Nephron progenitor cell (in vitro differentiated cells): ENCODE measurements at regions not wholly inside any gene's neighbourhood (a gene's known extent, or its start where the extent isn't known, plus 50 kb on each side); places are given as distances from the start of the nearest gene placed in this dataset.

Experiments used
- DNase-seq: peaks from one replicate; pipeline ENCODE4 v3.0.0; 2021
- H3K27ac Mint-ChIP-seq: 2 replicates; pipeline ENCODE4 v1.8.0; 2021; ENCODE audit warnings: mild to moderate bottlenecking, moderate library complexity, mixed read lengths
- H3K27me3 Mint-ChIP-seq: 2 replicates; pipeline ENCODE4 v1.8.0; 2021; ENCODE audit warnings: mild to moderate bottlenecking, low read depth, mixed read lengths; ENCODE audit not compliant: poor library complexity
- H3K36me3 Mint-ChIP-seq: 2 replicates; pipeline ENCODE4 v1.8.0; 2021; ENCODE audit warnings: low read depth, mixed read lengths
- H3K4me1 Mint-ChIP-seq: 2 replicates; pipeline ENCODE4 v1.8.0; 2021; ENCODE audit warnings: mixed read lengths
- H3K4me3 Mint-ChIP-seq: 2 replicates; pipeline ENCODE4 v1.8.0; 2021; ENCODE audit warnings: mild to moderate bottlenecking, moderate library complexity, mixed read lengths
- H3K9me3 Mint-ChIP-seq: 2 replicates; pipeline ENCODE4 v1.8.0; 2021; ENCODE audit warnings: mild to moderate bottlenecking, moderate library complexity, mixed read lengths
- TF ChIP-seq, protein P1 (sequence below): fragments of 200-600 bp; sonication (generic); IDR thresholded peaks from 2 replicates; pipeline ENCODE4 v1.5.0; 2021; ENCODE audit warnings: antibody characterized with exemption

DNA sequence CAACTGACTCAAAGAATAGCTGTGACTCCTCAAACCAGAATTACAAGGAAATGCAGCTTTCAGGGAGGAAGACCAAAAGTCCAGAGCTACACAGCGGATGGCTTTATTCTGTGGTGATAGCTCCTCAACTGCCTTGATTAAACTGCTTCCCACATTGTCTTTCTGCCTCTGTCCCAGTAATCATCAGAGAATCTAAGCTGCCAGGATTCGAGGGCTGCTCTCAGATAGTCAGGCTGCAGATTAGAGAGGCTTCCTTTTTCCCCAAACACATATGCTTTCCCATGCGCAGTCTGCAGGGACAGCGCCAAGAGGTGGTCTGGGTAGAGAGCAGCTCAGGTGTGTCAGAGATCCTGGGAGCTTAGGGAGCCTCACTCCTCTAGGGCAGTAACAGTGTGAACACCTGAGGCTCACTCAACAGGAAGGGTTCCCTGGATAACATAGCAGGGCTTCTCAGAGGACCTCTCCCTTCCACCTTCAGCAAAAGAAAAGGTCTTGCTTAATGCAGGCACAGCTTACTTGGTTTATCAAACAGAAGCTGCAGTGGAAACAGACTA lies 439.9 kb upstream of the TLE4 start:
- H3K27me3 Mint-ChIP-seq: peaks cover 5% of the 10 kb centered on the region
- no peak overlapping the region for H3K27ac Mint-ChIP-seq
- TF ChIP-seq, protein P1, sequence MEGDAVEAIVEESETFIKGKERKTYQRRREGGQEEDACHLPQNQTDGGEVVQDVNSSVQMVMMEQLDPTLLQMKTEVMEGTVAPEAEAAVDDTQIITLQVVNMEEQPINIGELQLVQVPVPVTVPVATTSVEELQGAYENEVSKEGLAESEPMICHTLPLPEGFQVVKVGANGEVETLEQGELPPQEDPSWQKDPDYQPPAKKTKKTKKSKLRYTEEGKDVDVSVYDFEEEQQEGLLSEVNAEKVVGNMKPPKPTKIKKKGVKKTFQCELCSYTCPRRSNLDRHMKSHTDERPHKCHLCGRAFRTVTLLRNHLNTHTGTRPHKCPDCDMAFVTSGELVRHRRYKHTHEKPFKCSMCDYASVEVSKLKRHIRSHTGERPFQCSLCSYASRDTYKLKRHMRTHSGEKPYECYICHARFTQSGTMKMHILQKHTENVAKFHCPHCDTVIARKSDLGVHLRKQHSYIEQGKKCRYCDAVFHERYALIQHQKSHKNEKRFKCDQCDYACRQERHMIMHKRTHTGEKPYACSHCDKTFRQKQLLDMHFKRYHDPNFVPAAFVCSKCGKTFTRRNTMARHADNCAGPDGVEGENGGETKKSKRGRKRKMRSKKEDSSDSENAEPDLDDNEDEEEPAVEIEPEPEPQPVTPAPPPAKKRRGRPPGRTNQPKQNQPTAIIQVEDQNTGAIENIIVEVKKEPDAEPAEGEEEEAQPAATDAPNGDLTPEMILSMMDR: no peak
- H3K4me3 Mint-ChIP-seq: no peak overlapping the region
- no peak for DNase-seq
- no peaks in the 10 kb centered on the region for H3K36me3 Mint-ChIP-seq
- H3K9me3 Mint-ChIP-seq: no peaks in the 10 kb centered on the region
- peaks cover 12% of the 10 kb centered on the region for H3K4me1 Mint-ChIP-seq

- H3K36me3 Mint-ChIP-seq: no peaks in the 10 kb centered on the region
- DNase-seq: peak; percentile 13
Measured at GRCh38 chr9:79134654-79135053, 437.1 kb upstream of the TLE4 start.

DNA sequence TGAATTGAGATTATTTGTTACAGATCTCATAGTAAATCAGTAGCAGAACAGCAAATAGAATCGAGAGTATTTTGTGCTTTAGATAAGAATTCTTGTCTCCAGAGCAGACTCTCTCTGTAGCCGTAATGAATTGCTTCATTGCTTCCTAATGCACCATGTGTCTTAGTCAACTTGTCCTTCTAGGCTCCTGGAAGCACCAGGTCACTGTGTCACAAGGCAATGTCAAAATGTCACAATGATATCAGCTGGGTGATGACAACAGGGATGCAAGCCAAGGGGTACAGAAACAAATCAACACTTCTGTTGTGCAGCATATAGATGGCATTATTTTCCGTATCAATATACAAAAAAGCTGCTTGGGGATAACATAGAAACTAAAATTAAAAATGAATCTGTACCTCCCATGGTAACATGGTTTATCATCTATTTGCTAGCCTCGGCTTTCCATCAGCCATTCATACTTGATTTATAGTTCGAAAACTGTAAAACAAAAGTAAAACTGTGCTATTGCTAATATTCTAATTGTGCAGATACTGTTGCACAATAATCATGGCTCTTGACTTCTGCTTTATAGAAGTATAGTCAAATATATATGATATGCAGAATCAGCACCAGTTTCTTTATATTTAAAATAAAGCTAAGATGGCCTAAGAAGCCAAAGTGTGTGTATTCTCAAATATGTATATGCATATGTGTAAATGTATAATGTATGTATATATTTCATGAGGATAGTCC lies 435.9 kb upstream of the TLE4 start:
- no peak overlapping the region for H3K27ac Mint-ChIP-seq
- no peak for DNase-seq
- no peaks in the 10 kb centered on the region for H3K9me3 Mint-ChIP-seq
- H3K27me3 Mint-ChIP-seq: no peaks in the 10 kb centered on the region
- H3K4me3 Mint-ChIP-seq: no peak overlapping the region
- TF ChIP-seq, protein P1: no peak
- no peaks in the 10 kb centered on the region for H3K36me3 Mint-ChIP-seq
- peaks cover 12% of the 10 kb centered on the region for H3K4me1 Mint-ChIP-seq

More at GRCh38 chr9:79134654-79135053, 437.1 kb upstream of the TLE4 start:
- Mint-ChIP-seq H3K9me3 (no peaks in the 10 kb centered on the region), H3K4me1 (peaks cover 12% of the 10 kb centered on the region), H3K27ac (no peak overlapping the region), H3K4me3 (no peak overlapping the region), H3K27me3 (no peaks in the 10 kb centered on the region)
- TF ChIP-seq, protein P1: peak; percentile 34

DNA sequence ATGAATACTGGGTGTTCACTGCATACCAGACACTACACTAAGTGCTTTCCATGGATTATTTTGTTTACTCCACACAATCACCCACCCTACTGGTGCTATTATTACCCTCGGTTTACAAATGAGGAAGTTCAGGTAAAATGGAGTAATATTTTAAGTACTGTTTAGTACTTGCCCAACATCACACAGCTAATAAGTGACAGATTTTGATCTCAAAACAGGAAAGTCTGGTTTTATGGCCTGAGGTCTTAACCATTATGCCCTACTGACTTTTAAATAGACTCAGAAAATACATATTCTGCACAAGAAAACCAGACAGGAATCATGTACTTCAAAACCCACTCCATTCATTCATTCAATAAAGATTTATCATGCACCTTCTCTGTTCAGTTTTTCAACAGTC lies 431.0 kb upstream of the TLE4 start:
- Mint-ChIP-seq H3K36me3 (no peaks in the 10 kb centered on the region), H3K4me1 (no peaks in the 10 kb centered on the region), H3K4me3 (no peak overlapping the region), H3K27ac (no peak overlapping the region), H3K27me3 (peaks cover 9% of the 10 kb centered on the region), H3K9me3 (no peaks in the 10 kb centered on the region)
- TF ChIP-seq, protein P1: no peak
- no peak for DNase-seq

DNA sequence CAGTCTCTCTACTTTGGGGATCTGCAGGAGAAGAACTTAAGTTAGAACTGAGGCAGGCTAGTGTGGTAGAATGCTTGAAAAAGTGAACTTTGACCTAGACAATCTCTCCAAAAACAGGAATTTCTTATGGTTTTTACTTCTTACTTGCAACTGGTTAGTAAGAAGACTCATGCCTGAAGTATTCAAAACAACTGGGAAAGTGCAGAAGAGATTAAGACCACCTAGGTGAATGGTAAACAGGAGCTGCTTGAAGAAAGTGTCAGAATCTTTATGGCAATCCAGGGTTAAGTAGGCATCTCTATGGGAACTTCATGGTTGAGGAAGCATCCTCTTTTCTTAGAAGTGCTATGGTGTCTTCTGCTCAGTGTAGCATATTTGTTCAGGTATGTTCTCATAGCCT lies 428.6 kb upstream of the TLE4 start:
- peaks cover 12% of the 10 kb centered on the region for H3K27me3 Mint-ChIP-seq

More for the DNA sequence above, 428.6 kb upstream of the TLE4 start:
- Mint-ChIP-seq H3K4me3 (no peak overlapping the region), H3K4me1 (no peaks in the 10 kb centered on the region), H3K27ac (no peak overlapping the region), H3K9me3 (no peaks in the 10 kb centered on the region), H3K36me3 (no peaks in the 10 kb centered on the region)
- TF ChIP-seq, protein P1: no peak
- DNase-seq: no peak
